ENCODE measurements at regions not wholly inside any gene's neighbourhood (a gene's known extent, or its start where the extent isn't known, plus 50 kb on each side); places are given as distances from the start of the nearest gene placed in this dataset.

- DNase-seq = no peak
- no peak for TF ChIP-seq CTCF (IDR thresholded peaks at IDR 0.05)
- no peak overlapping the region for H3K4me3 Mint-ChIP-seq
- no peaks in the 10 kb centered on the region for H3K27me3 Mint-ChIP-seq
- no peaks in the 10 kb centered on the region for H3K4me1 Mint-ChIP-seq (ENCODE audit: low read depth)
- ATAC-seq = no peak
- ChIA-PET CTCF (no interaction called here), POLR2A (no interaction called here)
- H3K9me3 Mint-ChIP-seq = no peaks in the 10 kb centered on the region
- intact Hi-C loops (cut with micrococcal nuclease) = no loop called here
- H3K36me3 Mint-ChIP-seq (ENCODE audit: low read depth) = no peaks in the 10 kb centered on the region
- no peak overlapping the region for H3K27ac Mint-ChIP-seq
These were observed 50.4 kb upstream of the TSPAN8 start for GRCh38 chr12:71208053-71208685.
